ENCODE measurements at regions not wholly inside any gene's neighbourhood (a gene's known extent, or its start where the extent isn't known, plus 50 kb on each side); places are given as distances from the start of the nearest gene placed in this dataset.
"Not testable (repeated sequence)": the region's sequence is repeated elsewhere in the genome, so short reads cannot be mapped to it uniquely, and the experiment has no call there.

DNA sequence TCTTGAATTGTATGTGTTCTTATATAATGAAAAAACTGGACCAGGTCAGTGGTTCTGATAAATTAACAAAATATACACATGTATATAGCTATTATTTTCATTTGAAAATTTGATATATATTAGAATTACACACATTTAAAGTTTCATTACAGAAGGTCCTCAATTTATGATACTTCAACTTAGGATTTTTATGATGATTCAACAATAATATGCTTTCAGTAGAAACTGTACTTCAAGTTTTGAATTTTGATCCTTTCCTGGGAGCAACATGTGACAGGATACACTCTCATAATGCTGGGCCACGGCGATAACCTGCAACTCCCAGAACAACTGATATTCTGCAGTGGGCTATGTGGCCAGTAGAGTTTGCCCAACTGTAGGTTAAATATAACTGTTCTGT lies 344.7 kb downstream of the TAF11L14 start:
- Mint-ChIP-seq H3K9me3 (peaks cover 0 to 24% (median 7%) of the 10 kb centered on the region in 7 donors), H3K4me1 (no peaks in the 10 kb centered on the region), H3K4me3 (no peak overlapping the region), H3K27me3 (no peaks in the 10 kb centered on the region), H3K27ac (no peak overlapping the region), H3K36me3 (no peaks in the 10 kb centered on the region)
- H3K27ac ChIP-seq (ENCODE audit: insufficient read depth, low read length, poor library complexity, severe bottlenecking), result no peak overlapping the region
- H3K4me1 ChIP-seq (ENCODE audit: control insufficient read depth, insufficient read depth, low read length, poor library complexity, severe bottlenecking), result no peaks in the 10 kb centered on the region
- no peaks in the 10 kb centered on the region for H3K27me3 ChIP-seq (ENCODE audit: control insufficient read depth, insufficient read depth, low read length)
- ATAC-seq (ENCODE audit: low read depth in 2 of 2), result no peak
- no peak overlapping the region for H3K4me3 ChIP-seq (ENCODE audit: low read depth, low read length)
- no peaks in the 10 kb centered on the region for H3K36me3 ChIP-seq (ENCODE audit: control insufficient read depth, insufficient read depth, low read length)
- no peaks in the 10 kb centered on the region for H3K9me3 ChIP-seq (ENCODE audit: control insufficient read depth in 2 of 2, low read length in 2 of 2)
- no peak for DNase-seq

GRCh38 chr5:17982626-17983025 lies 348.4 kb downstream of the TAF11L14 start:
- H3K36me3 Mint-ChIP-seq; H3K9me3 ChIP-seq (ENCODE audit: control insufficient read depth in 2 of 2, low read length in 2 of 2); H3K4me1 ChIP-seq (ENCODE audit: control insufficient read depth, insufficient read depth, low read length, poor library complexity, severe bottlenecking); H3K27ac ChIP-seq (ENCODE audit: insufficient read depth, low read length, poor library complexity, severe bottlenecking); DNase-seq; H3K4me3 Mint-ChIP-seq; H3K27me3 ChIP-seq (ENCODE audit: control insufficient read depth, insufficient read depth, low read length); H3K4me1 Mint-ChIP-seq; ATAC-seq (ENCODE audit: low read depth in 2 of 2); H3K36me3 ChIP-seq (ENCODE audit: control insufficient read depth, insufficient read depth, low read length); H3K4me3 ChIP-seq (ENCODE audit: low read depth, low read length); H3K27ac Mint-ChIP-seq; H3K27me3 Mint-ChIP-seq: not testable (repeated sequence)
- H3K9me3 Mint-ChIP-seq, result peaks cover 0 to 15% (median 4%) of the 10 kb centered on the region in 7 donors

- Mint-ChIP-seq H3K27ac (no peak overlapping the region), H3K4me1 (no peaks in the 10 kb centered on the region), H3K4me3 (no peak overlapping the region), H3K36me3 (no peaks in the 10 kb centered on the region), H3K9me3 (peaks cover 0 to 6% (median 0%) of the 10 kb centered on the region in 7 donors), H3K27me3 (no peaks in the 10 kb centered on the region)
- no peak for ATAC-seq (ENCODE audit: low read depth in 2 of 2)
- Histone ChIP-seq H3K4me3 (ENCODE audit: low read depth, low read length) (no peak overlapping the region), H3K4me1 (ENCODE audit: control insufficient read depth, insufficient read depth, low read length, poor library complexity, severe bottlenecking) (no peaks in the 10 kb centered on the region), H3K36me3 (ENCODE audit: control insufficient read depth, insufficient read depth, low read length) (no peaks in the 10 kb centered on the region), H3K27me3 (ENCODE audit: control insufficient read depth, insufficient read depth, low read length) (no peaks in the 10 kb centered on the region), H3K27ac (ENCODE audit: insufficient read depth, low read length, poor library complexity, severe bottlenecking) (no peak overlapping the region), H3K9me3 (ENCODE audit: control insufficient read depth in 2 of 2, low read length in 2 of 2) (no peaks in the 10 kb centered on the region)
- no peak for DNase-seq
Observed at GRCh38 chr5:17989036-17989435, 354.8 kb downstream of the TAF11L14 start.

GRCh38 chr5:17989567-17990563 lies 355.6 kb downstream of the TAF11L14 start:
- H3K9me3 Mint-ChIP-seq, result peaks cover 0 to 6% (median 0%) of the 10 kb centered on the region in 7 donors
- H3K4me3 Mint-ChIP-seq, result no peak overlapping the region

DNA sequence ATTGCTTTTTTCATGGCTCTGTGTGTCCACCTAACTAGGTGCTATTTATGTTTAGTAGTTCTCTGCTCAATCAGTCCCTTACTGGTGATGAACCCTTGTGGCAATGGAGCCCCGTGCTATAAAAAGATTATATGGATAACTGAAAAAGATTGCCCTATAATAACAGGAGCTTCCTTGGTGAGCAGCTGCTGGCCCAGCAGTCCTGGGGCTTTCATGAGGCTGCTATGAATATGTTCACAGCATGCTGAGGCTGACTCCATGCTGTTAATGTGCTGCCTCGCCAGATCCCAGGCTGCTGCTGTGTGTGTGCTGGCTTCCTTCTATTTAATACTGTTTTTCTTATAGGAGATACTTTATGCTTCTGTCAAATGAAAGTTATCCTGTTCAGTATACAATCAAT lies 357.5 kb downstream of the TAF11L14 start:
- Histone ChIP-seq H3K4me3 (ENCODE audit: low read depth, low read length) (no peak overlapping the region), H3K27me3 (ENCODE audit: control insufficient read depth, insufficient read depth, low read length) (no peaks in the 10 kb centered on the region), H3K9me3 (ENCODE audit: control insufficient read depth in 2 of 2, low read length in 2 of 2) (no peaks in the 10 kb centered on the region), H3K27ac (ENCODE audit: insufficient read depth, low read length, poor library complexity, severe bottlenecking) (no peak overlapping the region), H3K4me1 (ENCODE audit: control insufficient read depth, insufficient read depth, low read length, poor library complexity, severe bottlenecking) (no peaks in the 10 kb centered on the region), H3K36me3 (ENCODE audit: control insufficient read depth, insufficient read depth, low read length) (no peaks in the 10 kb centered on the region)
- Mint-ChIP-seq H3K4me3 (no peak overlapping the region), H3K9me3 (peaks cover 0 to 6% (median 0%) of the 10 kb centered on the region in 7 donors), H3K27me3 (no peaks in the 10 kb centered on the region), H3K4me1 (no peaks in the 10 kb centered on the region), H3K36me3 (no peaks in the 10 kb centered on the region), H3K27ac (no peak overlapping the region)
- ATAC-seq (ENCODE audit: low read depth in 2 of 2) (no peak), DNase-seq (no peak)

More at GRCh38 chr5:17989567-17990563, 355.6 kb downstream of the TAF11L14 start:
- Histone ChIP-seq H3K27me3 (ENCODE audit: control insufficient read depth, insufficient read depth, low read length) (no peaks in the 10 kb centered on the region), H3K36me3 (ENCODE audit: control insufficient read depth, insufficient read depth, low read length) (no peaks in the 10 kb centered on the region), H3K4me3 (ENCODE audit: low read depth, low read length) (no peak overlapping the region), H3K27ac (ENCODE audit: insufficient read depth, low read length, poor library complexity, severe bottlenecking) (no peak overlapping the region), H3K9me3 (ENCODE audit: control insufficient read depth in 2 of 2, low read length in 2 of 2) (no peaks in the 10 kb centered on the region), H3K4me1 (ENCODE audit: control insufficient read depth, insufficient read depth, low read length, poor library complexity, severe bottlenecking) (no peaks in the 10 kb centered on the region)
- DNase-seq (no peak), ATAC-seq (ENCODE audit: low read depth in 2 of 2) (no peak)
- H3K4me1 Mint-ChIP-seq, result no peaks in the 10 kb centered on the region
- H3K27me3 Mint-ChIP-seq, result no peaks in the 10 kb centered on the region
- H3K36me3 Mint-ChIP-seq, result no peaks in the 10 kb centered on the region
- peak overlapping the region in 1 of 3 donors; percentile 63 for H3K27ac Mint-ChIP-seq

GRCh38 chr5:17992291-17992690 lies 358.0 kb downstream of the TAF11L14 start:
- Histone ChIP-seq H3K27ac (ENCODE audit: insufficient read depth, low read length, poor library complexity, severe bottlenecking) (no peak overlapping the region), H3K36me3 (ENCODE audit: control insufficient read depth, insufficient read depth, low read length) (no peaks in the 10 kb centered on the region), H3K4me1 (ENCODE audit: control insufficient read depth, insufficient read depth, low read length, poor library complexity, severe bottlenecking) (no peaks in the 10 kb centered on the region), H3K27me3 (ENCODE audit: control insufficient read depth, insufficient read depth, low read length) (no peaks in the 10 kb centered on the region), H3K4me3 (ENCODE audit: low read depth, low read length) (no peak overlapping the region), H3K9me3 (ENCODE audit: control insufficient read depth in 2 of 2, low read length in 2 of 2) (no peaks in the 10 kb centered on the region)
- H3K27ac Mint-ChIP-seq, result no peak overlapping the region
- H3K9me3 Mint-ChIP-seq, result peaks cover 0 to 2% (median 0%) of the 10 kb centered on the region in 7 donors
- no peaks in the 10 kb centered on the region for H3K27me3 Mint-ChIP-seq
- no peaks in the 10 kb centered on the region for H3K4me1 Mint-ChIP-seq
- H3K4me3 Mint-ChIP-seq, result no peak overlapping the region
- ATAC-seq (ENCODE audit: low read depth in 2 of 2), result no peak
- H3K36me3 Mint-ChIP-seq, result no peaks in the 10 kb centered on the region
- DNase-seq, result no peak

- Histone ChIP-seq H3K9me3 (ENCODE audit: control insufficient read depth in 2 of 2, low read length in 2 of 2) (no peaks in the 10 kb centered on the region), H3K36me3 (ENCODE audit: control insufficient read depth, insufficient read depth, low read length) (no peaks in the 10 kb centered on the region), H3K4me1 (ENCODE audit: control insufficient read depth, insufficient read depth, low read length, poor library complexity, severe bottlenecking) (no peaks in the 10 kb centered on the region), H3K27me3 (ENCODE audit: control insufficient read depth, insufficient read depth, low read length) (no peaks in the 10 kb centered on the region), H3K4me3 (ENCODE audit: low read depth, low read length) (no peak overlapping the region), H3K27ac (ENCODE audit: insufficient read depth, low read length, poor library complexity, severe bottlenecking) (no peak overlapping the region)
- DNase-seq (no peak), ATAC-seq (ENCODE audit: low read depth in 2 of 2) (no peak)
- Mint-ChIP-seq H3K4me1 (no peaks in the 10 kb centered on the region), H3K27me3 (no peaks in the 10 kb centered on the region), H3K4me3 (no peak overlapping the region), H3K27ac (no peak overlapping the region), H3K36me3 (no peaks in the 10 kb centered on the region), H3K9me3 (peaks cover 0 to 5% (median 2%) of the 10 kb centered on the region in 7 donors)
Observed at GRCh38 chr5:17995997-17996396, 361.7 kb downstream of the TAF11L14 start.

DNA sequence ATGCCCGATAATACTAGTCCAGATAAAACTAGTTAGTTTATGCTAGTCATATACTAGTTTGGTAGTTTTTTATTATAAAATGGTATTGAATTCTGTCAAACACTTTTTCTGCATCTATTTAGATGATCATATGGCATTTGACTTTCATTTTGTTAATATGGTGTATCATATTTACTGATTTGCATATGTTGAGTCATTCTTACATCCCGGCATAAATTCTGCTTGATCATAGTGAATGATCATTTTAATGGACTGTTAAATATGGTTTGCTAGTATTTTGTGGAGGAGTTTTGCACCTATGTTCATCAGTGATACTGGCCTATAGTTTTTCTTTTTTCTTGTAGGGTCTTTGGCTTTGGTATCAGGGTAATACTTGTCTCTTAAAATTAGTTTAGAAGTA lies 365.6 kb downstream of the TAF11L14 start:
- Histone ChIP-seq H3K27me3 (ENCODE audit: control insufficient read depth, insufficient read depth, low read length) (no peaks in the 10 kb centered on the region), H3K27ac (ENCODE audit: insufficient read depth, low read length, poor library complexity, severe bottlenecking) (no peak overlapping the region), H3K4me1 (ENCODE audit: control insufficient read depth, insufficient read depth, low read length, poor library complexity, severe bottlenecking) (no peaks in the 10 kb centered on the region), H3K4me3 (ENCODE audit: low read depth, low read length) (no peak overlapping the region), H3K36me3 (ENCODE audit: control insufficient read depth, insufficient read depth, low read length) (no peaks in the 10 kb centered on the region), H3K9me3 (ENCODE audit: control insufficient read depth in 2 of 2, low read length in 2 of 2) (peaks cover 3 to 5% of the 10 kb centered on the region in 2 experiments)
- Mint-ChIP-seq H3K36me3 (no peaks in the 10 kb centered on the region), H3K9me3 (peaks cover 0 to 18% (median 5%) of the 10 kb centered on the region in 7 donors), H3K4me3 (no peak overlapping the region), H3K4me1 (no peaks in the 10 kb centered on the region), H3K27ac (no peak overlapping the region), H3K27me3 (no peaks in the 10 kb centered on the region)
- no peak for DNase-seq
- ATAC-seq (ENCODE audit: low read depth in 2 of 2), result no peak
